HEK293 (cell line): ENCODE measurements at regions not wholly inside any gene's neighbourhood (a gene's known extent, or its start where the extent isn't known, plus 50 kb on each side); places are given as distances from the start of the nearest gene placed in this dataset.

Source experiments
- CTCF ChIA-PET: fragments of 350-600 bp; formaldehyde crosslinking; extraction: SDS; loops from one replicate; lab custom pipeline; 2021; ENCODE audit warnings: antibody characterized with exemption; lab: Yijun Ruan, JAX
- POLR2A ChIA-PET: fragments of 300-600 bp; formaldehyde crosslinking; extraction: SDS; loops from one replicate; lab custom pipeline; 2020; ENCODE audit warnings: antibody characterized with exemption, inconsistent platforms; lab: Yijun Ruan, JAX
- H3K27ac ChIP-seq: fragments of 200-500 bp; sonication (Bioruptor generic); 2 replicates; pipeline ENCODE4 v1.5.1; 2014; ENCODE audit warnings: low read depth, low read length, control low read depth, inconsistent platforms; ENCODE audit errors: extremely low read depth
- H3K36me3 ChIP-seq, 2 experiments: fragments of 200-500 bp in 1 of 2; sonication (Bioruptor generic) in 1 of 2; 1 replicate in 1 of 2; 2 replicates in 1 of 2; pipeline ENCODE4 v1.5.1; 2014 to 2017; ENCODE audit warnings: inconsistent platforms in 2 of 2, low read length in 2 of 2; ENCODE audit not compliant: control insufficient read depth in 2 of 2, insufficient read depth in 1 of 2
- H3K4me1 ChIP-seq: fragments of 200-500 bp; sonication (Bioruptor generic); 2 replicates; pipeline ENCODE4 v1.5.1; 2014; ENCODE audit warnings: mild to moderate bottlenecking, low read length, inconsistent platforms; ENCODE audit not compliant: control insufficient read depth, insufficient read depth
- H3K4me3 ChIP-seq: 2 replicates; pipeline ENCODE4 v1.5.1; 2011; ENCODE audit warnings: low read depth, mild to moderate bottlenecking, control low read depth, low read length, moderate library complexity
- H3K9me3 ChIP-seq: fragments of 200-500 bp; sonication (Bioruptor generic); 2 replicates; pipeline ENCODE4 v1.5.1; 2014; ENCODE audit warnings: low read depth, low read length, inconsistent platforms; ENCODE audit not compliant: control insufficient read depth, insufficient read depth
- INSM2 ChIP-seq: fragments of 450-650 bp; formaldehyde crosslinking; IDR thresholded peaks from 2 replicates; pipeline ENCODE4 v1.5.1; 2016; ENCODE audit warnings: missing biosample characterization, missing genetic modification characterization
- KLF7 ChIP-seq: fragments of 450-650 bp; formaldehyde crosslinking; IDR thresholded peaks from 2 replicates; pipeline ENCODE4 v1.5.1; 2016; ENCODE audit warnings: missing biosample characterization, missing genetic modification characterization, borderline replicate concordance
- SALL2 ChIP-seq: fragments of 450-650 bp; formaldehyde crosslinking; IDR thresholded peaks from 2 replicates; pipeline ENCODE4 v1.5.0; 2017; ENCODE audit warnings: missing biosample characterization, mild to moderate bottlenecking, missing genetic modification characterization, borderline replicate concordance
- SCRT1 ChIP-seq: fragments of 450-650 bp; formaldehyde crosslinking; IDR thresholded peaks from 2 replicates; pipeline ENCODE4 v1.5.1; 2016; ENCODE audit warnings: missing biosample characterization, missing genetic modification characterization, borderline replicate concordance
- WT1 ChIP-seq: fragments of 450-650 bp; formaldehyde crosslinking; IDR thresholded peaks from 2 replicates; pipeline ENCODE4 v1.5.1; 2016; ENCODE audit warnings: missing biosample characterization, missing genetic modification characterization
- YY2 ChIP-seq: fragments of 450-650 bp; formaldehyde crosslinking; IDR thresholded peaks from 2 replicates; pipeline ENCODE4 v1.5.1; 2016; ENCODE audit warnings: missing biosample characterization, missing genetic modification characterization
- ZBTB44 ChIP-seq: fragments of 450-650 bp; IDR thresholded peaks from 2 replicates; pipeline ENCODE4 v1.5.1; 2018; ENCODE audit warnings: missing biosample characterization, mild to moderate bottlenecking, missing genetic modification characterization
- ZIC2 ChIP-seq: fragments of 450-650 bp; formaldehyde crosslinking; IDR thresholded peaks from 2 replicates; pipeline ENCODE4 v1.5.1; 2016; ENCODE audit warnings: missing biosample characterization, missing genetic modification characterization
- ZNF10 ChIP-seq: fragments of 450-650 bp; formaldehyde crosslinking; IDR thresholded peaks from 2 replicates; pipeline ENCODE4 v1.5.1; 2017; ENCODE audit warnings: missing biosample characterization, missing genetic modification characterization
- ZNF132 ChIP-seq: fragments of 450-650 bp; formaldehyde crosslinking; IDR thresholded peaks from 2 replicates; pipeline ENCODE4 v1.5.1; 2017; ENCODE audit warnings: missing biosample characterization, missing genetic modification characterization, borderline replicate concordance
- ZNF157 ChIP-seq: fragments of 450-650 bp; formaldehyde crosslinking; IDR thresholded peaks from 2 replicates; pipeline ENCODE4 v1.5.1; 2016; ENCODE audit warnings: missing biosample characterization, missing genetic modification characterization
- ZNF19 ChIP-seq: fragments of 450-650 bp; formaldehyde crosslinking; IDR thresholded peaks from 2 replicates; pipeline ENCODE4; 2016; ENCODE audit warnings: missing biosample characterization, missing genetic modification characterization, low read depth
- ZNF2 ChIP-seq: fragments of 450-650 bp; formaldehyde crosslinking; IDR thresholded peaks from 2 replicates; pipeline ENCODE4 v1.5.1; 2016; ENCODE audit warnings: missing biosample characterization, missing genetic modification characterization
- ZNF221 ChIP-seq: fragments of 450-650 bp; formaldehyde crosslinking; IDR thresholded peaks from 2 replicates; pipeline ENCODE4 v1.5.1; 2017; ENCODE audit warnings: missing biosample characterization, missing genetic modification characterization, borderline replicate concordance
- ZNF280C ChIP-seq: fragments of 450-650 bp; formaldehyde crosslinking; IDR thresholded peaks from 2 replicates; pipeline ENCODE4 v1.5.1; 2016; ENCODE audit warnings: missing biosample characterization, missing genetic modification characterization
- ZNF292 ChIP-seq: fragments of 450-650 bp; formaldehyde crosslinking; IDR thresholded peaks from 2 replicates; pipeline ENCODE4 v1.5.1; 2016; ENCODE audit warnings: low read depth, missing biosample characterization, missing genetic modification characterization, borderline replicate concordance
- ZNF501 ChIP-seq: fragments of 450-650 bp; formaldehyde crosslinking; IDR thresholded peaks from 2 replicates; pipeline ENCODE4 v1.5.1; 2016; ENCODE audit warnings: missing biosample characterization, missing genetic modification characterization
- ZNF514 ChIP-seq: fragments of 450-650 bp; formaldehyde crosslinking; IDR thresholded peaks from 2 replicates; pipeline ENCODE4 v1.5.1; 2016; ENCODE audit warnings: missing biosample characterization, missing genetic modification characterization
- ZNF621 ChIP-seq: fragments of 450-650 bp; formaldehyde crosslinking; IDR thresholded peaks from 2 replicates; pipeline ENCODE4 v1.5.1; 2017; ENCODE audit warnings: missing biosample characterization, missing genetic modification characterization
- ZNF624 ChIP-seq: fragments of 450-650 bp; formaldehyde crosslinking; IDR thresholded peaks from 2 replicates; pipeline ENCODE4 v1.5.1; 2017; ENCODE audit warnings: missing biosample characterization, missing genetic modification characterization
- ZNF670 ChIP-seq: fragments of 450-650 bp; formaldehyde crosslinking; IDR thresholded peaks from 2 replicates; pipeline ENCODE4 v1.5.1; 2016; ENCODE audit warnings: missing biosample characterization, missing genetic modification characterization, low read depth
- ZNF701 ChIP-seq: fragments of 450-650 bp; formaldehyde crosslinking; IDR thresholded peaks from 2 replicates; pipeline ENCODE4 v1.5.1; 2016; ENCODE audit warnings: missing biosample characterization, missing genetic modification characterization
- ZNF777 ChIP-seq: fragments of 450-650 bp; formaldehyde crosslinking; IDR thresholded peaks from 2 replicates; pipeline ENCODE4 v1.5.1; 2017; ENCODE audit warnings: missing biosample characterization, missing genetic modification characterization, borderline replicate concordance
- ZSCAN18 ChIP-seq: fragments of 450-650 bp; formaldehyde crosslinking; IDR thresholded peaks from 2 replicates; pipeline ENCODE4 v1.5.1; 2016; ENCODE audit warnings: missing biosample characterization, missing genetic modification characterization
- TF ChIP-seq, protein P1 (sequence below): fragments of 450-650 bp; formaldehyde crosslinking; IDR thresholded peaks from 2 replicates; pipeline ENCODE4 v1.5.1; 2016; ENCODE audit warnings: missing biosample characterization, missing genetic modification characterization
- TF ChIP-seq, protein P2 (sequence below): fragments of 450-650 bp; formaldehyde crosslinking; IDR thresholded peaks from 2 replicates; pipeline ENCODE4 v1.5.1; 2016; ENCODE audit warnings: missing biosample characterization, missing genetic modification characterization
- TF ChIP-seq, protein P3 (sequence below): fragments of 450-650 bp; formaldehyde crosslinking; IDR thresholded peaks from 2 replicates; pipeline ENCODE4 v1.5.1; 2016; ENCODE audit warnings: missing biosample characterization, missing genetic modification characterization

DNA sequence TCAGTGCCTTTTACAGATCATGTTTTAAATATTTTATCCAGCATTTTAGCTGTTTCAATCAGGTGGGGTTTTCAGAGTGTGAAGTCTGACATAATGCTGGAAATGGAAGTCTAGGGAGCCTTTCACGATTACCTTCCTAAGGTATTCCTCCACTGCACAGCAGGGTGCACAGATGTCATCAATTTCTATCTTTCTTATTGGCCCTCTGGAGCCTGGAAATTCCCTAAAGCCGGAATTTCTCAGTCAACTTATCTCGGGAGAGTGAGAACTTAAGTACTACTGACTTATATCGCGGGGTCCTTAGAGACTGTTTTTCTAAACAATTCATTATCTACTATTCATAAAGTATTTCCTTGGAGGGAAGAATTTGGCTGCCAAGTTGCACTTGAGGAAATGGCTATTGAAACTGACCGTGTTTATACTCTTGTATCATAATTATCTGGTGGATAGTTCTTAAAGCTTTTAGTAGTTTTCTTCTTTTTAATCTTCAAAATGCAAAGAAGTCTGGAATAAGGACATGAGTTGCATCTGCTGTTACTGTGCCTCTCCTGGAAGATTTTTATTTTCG is 311.8 kb upstream of the B3GALT2 start:
- POLR2A ChIA-PET, result interaction anchor here (0.7 kb wide), 1 partner anchor 313 kb away, joined by 3 read pairs; no protein-coding TSS in a partner anchor

GRCh38 chr1:193494368-193494767 is 308.0 kb upstream of the B3GALT2 start:
- CTCF ChIA-PET, result no interaction called here
- Histone ChIP-seq H3K9me3 (no peaks in the 10 kb centered on the region), H3K36me3 (no peaks in the 10 kb centered on the region), H3K4me3 (no peak overlapping the region), H3K27ac (no peak overlapping the region), H3K4me1 (no peaks in the 10 kb centered on the region)
- POLR2A ChIA-PET, result no interaction called here
- TF ChIP-seq ZNF132 (tag by site-specific recombination) (no peak), KLF7 (no peak), ZNF280C (tag by site-specific recombination) (no peak), ZNF670 (no peak), ZNF19 (tag by site-specific recombination) (no peak), ZBTB44 (tag by site-specific recombination) (no peak), ZNF501 (tag by site-specific recombination) (no peak), ZNF514 (tag by site-specific recombination) (no peak)

More for the DNA sequence above, 311.8 kb upstream of the B3GALT2 start:
- Histone ChIP-seq H3K27ac (no peak overlapping the region), H3K36me3 (no peaks in the 10 kb centered on the region), H3K4me3 (no peak overlapping the region), H3K4me1 (no peaks in the 10 kb centered on the region), H3K9me3 (no peaks in the 10 kb centered on the region)
- CTCF ChIA-PET, result no interaction called here
- TF ChIP-seq ZNF777 (no peak), ZNF10 (no peak), ZNF621 (no peak), ZNF624 (tag by site-specific recombination) (no peak), ZNF2 (no peak), SALL2 (no peak), INSM2 (tag by site-specific recombination) (no peak), ZNF701 (no peak), WT1 (tag by site-specific recombination) (no peak), YY2 (no peak), ZIC2 (no peak), ZNF221 (tag by site-specific recombination) (no peak), ZNF292 (tag by site-specific recombination) (no peak), SCRT1 (no peak), ZNF157 (no peak), ZSCAN18 (no peak)
- TF ChIP-seq, protein P1, sequence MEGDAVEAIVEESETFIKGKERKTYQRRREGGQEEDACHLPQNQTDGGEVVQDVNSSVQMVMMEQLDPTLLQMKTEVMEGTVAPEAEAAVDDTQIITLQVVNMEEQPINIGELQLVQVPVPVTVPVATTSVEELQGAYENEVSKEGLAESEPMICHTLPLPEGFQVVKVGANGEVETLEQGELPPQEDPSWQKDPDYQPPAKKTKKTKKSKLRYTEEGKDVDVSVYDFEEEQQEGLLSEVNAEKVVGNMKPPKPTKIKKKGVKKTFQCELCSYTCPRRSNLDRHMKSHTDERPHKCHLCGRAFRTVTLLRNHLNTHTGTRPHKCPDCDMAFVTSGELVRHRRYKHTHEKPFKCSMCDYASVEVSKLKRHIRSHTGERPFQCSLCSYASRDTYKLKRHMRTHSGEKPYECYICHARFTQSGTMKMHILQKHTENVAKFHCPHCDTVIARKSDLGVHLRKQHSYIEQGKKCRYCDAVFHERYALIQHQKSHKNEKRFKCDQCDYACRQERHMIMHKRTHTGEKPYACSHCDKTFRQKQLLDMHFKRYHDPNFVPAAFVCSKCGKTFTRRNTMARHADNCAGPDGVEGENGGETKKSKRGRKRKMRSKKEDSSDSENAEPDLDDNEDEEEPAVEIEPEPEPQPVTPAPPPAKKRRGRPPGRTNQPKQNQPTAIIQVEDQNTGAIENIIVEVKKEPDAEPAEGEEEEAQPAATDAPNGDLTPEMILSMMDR (tag by site-specific recombination), result no peak
- TF ChIP-seq, protein P2, sequence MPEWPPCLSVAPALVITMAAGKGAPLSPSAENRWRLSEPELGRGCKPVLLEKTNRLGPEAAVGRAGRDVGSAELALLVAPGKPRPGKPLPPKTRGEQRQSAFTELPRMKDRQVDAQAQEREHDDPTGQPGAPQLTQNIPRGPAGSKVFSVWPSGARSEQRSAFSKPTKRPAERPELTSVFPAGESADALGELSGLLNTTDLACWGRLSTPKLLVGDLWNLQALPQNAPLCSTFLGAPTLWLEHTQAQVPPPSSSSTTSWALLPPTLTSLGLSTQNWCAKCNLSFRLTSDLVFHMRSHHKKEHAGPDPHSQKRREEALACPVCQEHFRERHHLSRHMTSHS (tag by site-specific recombination), result no peak
- TF ChIP-seq, protein P3, sequence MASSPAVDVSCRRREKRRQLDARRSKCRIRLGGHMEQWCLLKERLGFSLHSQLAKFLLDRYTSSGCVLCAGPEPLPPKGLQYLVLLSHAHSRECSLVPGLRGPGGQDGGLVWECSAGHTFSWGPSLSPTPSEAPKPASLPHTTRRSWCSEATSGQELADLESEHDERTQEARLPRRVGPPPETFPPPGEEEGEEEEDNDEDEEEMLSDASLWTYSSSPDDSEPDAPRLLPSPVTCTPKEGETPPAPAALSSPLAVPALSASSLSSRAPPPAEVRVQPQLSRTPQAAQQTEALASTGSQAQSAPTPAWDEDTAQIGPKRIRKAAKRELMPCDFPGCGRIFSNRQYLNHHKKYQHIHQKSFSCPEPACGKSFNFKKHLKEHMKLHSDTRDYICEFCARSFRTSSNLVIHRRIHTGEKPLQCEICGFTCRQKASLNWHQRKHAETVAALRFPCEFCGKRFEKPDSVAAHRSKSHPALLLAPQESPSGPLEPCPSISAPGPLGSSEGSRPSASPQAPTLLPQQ (tag by site-specific recombination), result no peak
